ENCODE measurements at regions not wholly inside any gene's neighbourhood (a gene's known extent, or its start where the extent isn't known, plus 50 kb on each side); places are given as distances from the start of the nearest gene placed in this dataset.

- TF ChIP-seq CTCF (IDR thresholded peaks at IDR 0.05; ENCODE audit: low read length) (no peak), EZH2 (optimal IDR thresholded peaks at IDR 0.05; ENCODE audit: low read depth, low read length) (no peak)
These were observed 1308.3 kb downstream of the TBC1D22A start for GRCh38 chr22:48070760-48071159.

Measured in MM.1S (cell line).